Transverse colon (tissue), 4 donors: ENCODE measurements at regions not wholly inside any gene's neighbourhood (a gene's known extent, or its start where the extent isn't known, plus 50 kb on each side); places are given as distances from the start of the nearest gene placed in this dataset.

Experiments used
- DNase-seq: peaks from one replicate; pipeline ENCODE4 v3.0.0-alpha.2; 2019
- H3K27ac ChIP-seq, 4 donors: fragments of 200-600 bp; sonication (generic); 2 replicates each; pipeline ENCODE4 v1.5.1; 2016 to 2018; ENCODE audit warnings: inconsistent platforms in 4 of 4
- H3K27me3 ChIP-seq: fragments of 200-600 bp; sonication (generic); 2 replicates; pipeline ENCODE4 v1.5.1; 2017; ENCODE audit warnings: inconsistent platforms
- H3K36me3 ChIP-seq, 4 donors: fragments of 200-600 bp; sonication (generic); 2 replicates each; pipeline ENCODE4 v1.5.1; 2017 to 2019; ENCODE audit warnings: inconsistent platforms in 4 of 4
- H3K4me1 ChIP-seq, 4 donors: fragments of 200-600 bp; sonication (generic); 2 replicates each; pipeline ENCODE4 v1.5.1; 2017 to 2020; ENCODE audit warnings: inconsistent platforms in 4 of 4
- H3K4me3 ChIP-seq, 4 donors: fragments of 200-600 bp; sonication (generic); 1 replicate in 1 of 4; 2 replicates in 3 of 4; pipeline versions ENCODE4 v1.5.1 to v1.6.1; 2017 to 2019; ENCODE audit warnings: inconsistent platforms in 4 of 4
- H3K9me3 ChIP-seq, 2 donors: fragments of 200-600 bp; sonication (generic); 2 replicates each; pipeline ENCODE4 v1.5.1; 2017 to 2019; ENCODE audit warnings: inconsistent platforms in 2 of 2
- CTCF ChIP-seq, 5 experiments: fragments of 200-600 bp in 3 of 5; fragments of 450-650 bp in 2 of 5; sonication (generic) in 3 of 5; IDR thresholded peaks; 1 replicate in 2 of 5; 2 replicates in 3 of 5; pipeline ENCODE4 v1.5.1; 2016 to 2017; ENCODE audit warnings: antibody characterized with exemption in 5 of 5, inconsistent platforms in 3 of 5, mild to moderate bottlenecking in 2 of 5, moderate library complexity in 1 of 5
- EP300 ChIP-seq: sonication (generic); formaldehyde crosslinking; IDR thresholded peaks from one replicate; pipeline ENCODE4 v1.6.1; 2017; ENCODE audit warnings: antibody characterized with exemption, low read depth
- POLR2A ChIP-seq: fragments of 450-650 bp; IDR thresholded peaks from one replicate; pipeline ENCODE4 v1.6.1; 2016; ENCODE audit warnings: antibody characterized with exemption, mild to moderate bottlenecking, moderate library complexity
- POLR2AphosphoS5 ChIP-seq, 3 donors: sonication (generic); formaldehyde crosslinking; IDR thresholded peaks; one replicate each; pipeline ENCODE4 v1.6.1; 2016; ENCODE audit warnings: antibody characterized with exemption in 3 of 3
- WGBS, 2 donors: methylation state at CpG; one replicate each; pipeline ENCODE4 v1.1.5; 2018; ENCODE audit warnings: low coverage in 1 of 2; 5-methylcytosine and 5-hydroxymethylcytosine counted together
- in situ Hi-C, 4 donors: fragments of 200-750 bp; cut with MboI; loops; one replicate each; pipeline versions ENCODE4 v1.15.0 to v1.15.1; 2017; ENCODE audit warnings: low sequenced_read_pairs in 3 of 4, low pct_ligation_motif_present in 1 of 4, low pct_unique_long_range_greater_than_20kb in 1 of 4
- intact Hi-C: fragments of 100-400 bp; cut with DNase I; formaldehyde crosslinking; loops from one replicate; pipeline ENCODE4 v1.15.1; 2023; ENCODE audit warnings: low total_unique reads

GRCh38 chr13:95479731-95480130, 72.8 kb upstream of the CLDN10 start:
- 77 to 79% methylated on average over 2 of the region's 2 CpGs for WGBS, 2 donors
- intact Hi-C loops (no loop called here), in situ Hi-C loops (no loop called here)
- H3K4me3 ChIP-seq: no peak overlapping the region
- no peaks in the 10 kb centered on the region for H3K9me3 ChIP-seq
- no peaks in the 10 kb centered on the region for H3K27me3 ChIP-seq
- no peak for DNase-seq
- peaks cover 0 to 6% (median 1%) of the 10 kb centered on the region in 4 donors for H3K4me1 ChIP-seq
- H3K36me3 ChIP-seq: no peaks in the 10 kb centered on the region
- no peak for TF ChIP-seq EP300
- TF ChIP-seq POLR2A: no peak
- TF ChIP-seq CTCF (IDR thresholded peaks at IDR 0.05): no peak
- TF ChIP-seq POLR2AphosphoS5 (IDR thresholded peaks at IDR 0.05): no peak
- H3K27ac ChIP-seq: no peak overlapping the region

GRCh38 chr13:95480131-95480545, 72.4 kb upstream of the CLDN10 start:
- in situ Hi-C loops: no loop called here
- intact Hi-C loops: no loop called here
- Histone ChIP-seq H3K27me3 (no peaks in the 10 kb centered on the region), H3K9me3 (no peaks in the 10 kb centered on the region), H3K36me3 (no peaks in the 10 kb centered on the region), H3K4me1 (peaks cover 0 to 6% (median 1%) of the 10 kb centered on the region in 4 donors), H3K27ac (no peak overlapping the region), H3K4me3 (no peak overlapping the region)
- DNase-seq: no peak
- TF ChIP-seq CTCF (IDR thresholded peaks at IDR 0.05): no peak
- no peak for TF ChIP-seq EP300
- no peak for TF ChIP-seq POLR2A
- TF ChIP-seq POLR2AphosphoS5 (IDR thresholded peaks at IDR 0.05): no peak
- 65 to 83% methylated on average over 1 to 7 of the region's 7 CpGs for WGBS, 2 donors

- Histone ChIP-seq H3K9me3 (no peaks in the 10 kb centered on the region), H3K27me3 (no peaks in the 10 kb centered on the region), H3K4me1 (peaks cover 0 to 6% (median 1%) of the 10 kb centered on the region in 4 donors), H3K36me3 (no peaks in the 10 kb centered on the region), H3K27ac (no peak overlapping the region), H3K4me3 (no peak overlapping the region)
- in situ Hi-C loops: no loop called here
- 67% methylated on average over 7 of the region's 7 CpGs; no CpG with 5 or more reads in 1 of the 2 donors for WGBS, 2 donors
- no peak for TF ChIP-seq POLR2AphosphoS5 (IDR thresholded peaks at IDR 0.05)
- no peak for TF ChIP-seq EP300
- TF ChIP-seq POLR2A: no peak
- TF ChIP-seq CTCF (IDR thresholded peaks at IDR 0.05): no peak
- intact Hi-C loops: no loop called here
- DNase-seq: no peak
These were observed 71.4 kb upstream of the CLDN10 start for GRCh38 chr13:95480791-95481780.

GRCh38 chr13:95484052-95484451, 68.5 kb upstream of the CLDN10 start:
- intact Hi-C loops: no loop called here

More at GRCh38 chr13:95484052-95484451, 68.5 kb upstream of the CLDN10 start:
- DNase-seq: no peak
- Histone ChIP-seq H3K4me3 (no peak overlapping the region), H3K9me3 (no peaks in the 10 kb centered on the region), H3K4me1 (peaks cover 0 to 1% (median 0%) of the 10 kb centered on the region in 4 donors), H3K36me3 (no peaks in the 10 kb centered on the region), H3K27ac (no peak overlapping the region), H3K27me3 (no peaks in the 10 kb centered on the region)
- WGBS, 2 donors: 78% methylated on average over 1 of the region's 1 CpG; no CpG with 5 or more reads in 1 of the 2 donors
- in situ Hi-C loops: no loop called here
- TF ChIP-seq EP300 (no peak), CTCF (IDR thresholded peaks at IDR 0.05) (no peak), POLR2A (no peak), POLR2AphosphoS5 (IDR thresholded peaks at IDR 0.05) (no peak)
